Endothelial cell of umbilical vein (primary cell): ENCODE measurements at regions not wholly inside any gene's neighbourhood (a gene's known extent, or its start where the extent isn't known, plus 50 kb on each side); places are given as distances from the start of the nearest gene placed in this dataset.

Experiments
- BruUV-seq: library from RNA; stranded (reverse); fragments of 400-500 nt; replicated peaks from 2 replicates; lab custom pipeline; 2021; lab: Mats Ljungman, UMichigan
- CTCF ChIA-PET: fragments of 300-600, 350-600 bp; sonication (Branson Sonifier 250); formaldehyde crosslinking; loops from one replicate; lab custom pipeline; 2021; ENCODE audit warnings: antibody characterized with exemption, inconsistent platforms; lab: Charles Lee
- POLR2A ChIA-PET: fragments of 300-600, 350-600 bp; sonication (Branson Sonifier 250); formaldehyde crosslinking; loops from one replicate; lab custom pipeline; 2021; ENCODE audit warnings: antibody characterized with exemption, inconsistent platforms; lab: Charles Lee
- DNase-seq: peaks from one replicate; pipeline ENCODE4 v3.0.0-alpha.2; 2011; ENCODE audit warnings: low read depth, low spot score
- FAIRE-seq: peaks from 2 replicates; lab custom pipeline; 2011; peaks lifted over from hg19 to GRCh38; lab: Jason Lieb, UNC
- H2AFZ ChIP-seq: 2 replicates; pipeline ENCODE4 v1.6.0; 2012; ENCODE audit warnings: low read depth, low read length, control low read depth, inconsistent platforms
- H3K27ac ChIP-seq: 2 replicates; pipeline ENCODE4 v1.5.1; 2011; ENCODE audit warnings: low read depth, mild to moderate bottlenecking, control low read depth, low read length, moderate library complexity; ENCODE audit not compliant: insufficient read depth
- H3K27me3 ChIP-seq, 2 experiments: 2 replicates each; pipeline versions ENCODE4 v1.6.0 to v1.6.1; 2011; ENCODE audit warnings: low read length in 2 of 2, mixed read lengths in 1 of 2; ENCODE audit not compliant: control insufficient read depth in 2 of 2, insufficient read depth in 2 of 2
- H3K36me3 ChIP-seq, 2 experiments: 2 replicates in 1 of 2; 3 replicates in 1 of 2; pipeline ENCODE4 v1.5.1; 2011; ENCODE audit warnings: low read length in 2 of 2, mild to moderate bottlenecking in 1 of 2, moderate library complexity in 1 of 2; ENCODE audit not compliant: control insufficient read depth in 2 of 2, insufficient read depth in 2 of 2; ENCODE audit errors: extremely low read depth in 1 of 2
- H3K4me1 ChIP-seq: 3 replicates; pipeline ENCODE4 v1.5.1; 2011; ENCODE audit warnings: mild to moderate bottlenecking, low read length; ENCODE audit not compliant: control insufficient read depth, insufficient read depth; ENCODE audit errors: extremely low read depth
- H3K4me2 ChIP-seq: 2 replicates; pipeline ENCODE4 v1.6.1; 2011; ENCODE audit warnings: low read length, control low read depth, mixed read lengths; ENCODE audit not compliant: insufficient read depth
- H3K4me3 ChIP-seq, 3 experiments: fragments of 200-600 bp in 1 of 3; sonication (generic), shearing (Covaris generic) in 1 of 3; replicated peaks in 1 of 3; 2 replicates each; pipeline ENCODE4 v1.5.1; 2011 to 2016; ENCODE audit warnings: control low read depth in 3 of 3, low read length in 3 of 3, mild to moderate bottlenecking in 2 of 3, inconsistent platforms in 1 of 3, low read depth in 1 of 3, moderate library complexity in 1 of 3; ENCODE audit not compliant: insufficient read depth in 1 of 3
- H3K79me2 ChIP-seq: 2 replicates; pipeline ENCODE4 v1.6.0; 2012; ENCODE audit warnings: low read length, inconsistent platforms; ENCODE audit not compliant: control insufficient read depth, insufficient read depth
- H3K9ac ChIP-seq: replicated peaks from 2 replicates; pipeline ENCODE3; 2011; ENCODE audit warnings: low read length, control low read depth; ENCODE audit not compliant: insufficient read depth; ENCODE audit errors: extremely low read depth
- H3K9me1 ChIP-seq: replicated peaks from 3 replicates; pipeline ENCODE4 v1.6.0; 2011; ENCODE audit warnings: mild to moderate bottlenecking, low read length; ENCODE audit not compliant: control insufficient read depth, insufficient read depth; ENCODE audit errors: extremely low read depth
- H3K9me3 ChIP-seq: replicated peaks from 2 replicates; pipeline ENCODE4 v1.5.1; 2012; ENCODE audit warnings: low read length, inconsistent platforms; ENCODE audit not compliant: control insufficient read depth, insufficient read depth
- H4K20me1 ChIP-seq: replicated peaks from 2 replicates; pipeline ENCODE3; 2011; ENCODE audit warnings: mild to moderate bottlenecking, low read length; ENCODE audit not compliant: control insufficient read depth, insufficient read depth; ENCODE audit errors: extremely low read depth
- CTCF ChIP-seq, 2 donors: IDR thresholded peaks; 1 replicate in 1 of 2; 2 replicates in 1 of 2; pipeline ENCODE4 v1.5.1; 2011; ENCODE audit warnings: low read length in 2 of 2, mild to moderate bottlenecking in 2 of 2, moderate library complexity in 2 of 2, control low read depth in 1 of 2, inconsistent platforms in 1 of 2, low read depth in 1 of 2; ENCODE audit not compliant: insufficient read depth in 1 of 2; ENCODE audit errors: extremely low read depth in 1 of 2
- EZH2 ChIP-seq: IDR thresholded peaks from 2 replicates; pipeline ENCODE4 v1.6.1; 2012; ENCODE audit warnings: borderline replicate concordance, low read depth, mild to moderate bottlenecking, moderate library complexity, low read length, inconsistent platforms; ENCODE audit not compliant: severe bottlenecking
- FOS ChIP-seq: IDR thresholded peaks from 2 replicates; pipeline ENCODE4 v1.6.1; 2011; ENCODE audit warnings: mild to moderate bottlenecking, low read length, moderate library complexity, borderline replicate concordance; ENCODE audit not compliant: insufficient read depth
- GATA2 ChIP-seq: IDR thresholded peaks from 2 replicates; pipeline ENCODE4 v1.7.0; 2011; ENCODE audit warnings: low read depth, mild to moderate bottlenecking, moderate library complexity, mixed read lengths, low read length; ENCODE audit not compliant: insufficient read length, insufficient read depth
- JUN ChIP-seq: IDR thresholded peaks from 2 replicates; pipeline ENCODE4 v1.6.1; 2011; ENCODE audit warnings: borderline replicate concordance, low read depth; ENCODE audit not compliant: insufficient read length, insufficient read depth
- MYC ChIP-seq: IDR thresholded peaks from one replicate; pipeline ENCODE4 v1.6.1; 2011; ENCODE audit warnings: mild to moderate bottlenecking, low read depth, low read length
- POLR2A ChIP-seq: IDR thresholded peaks from 2 replicates; pipeline ENCODE4 v1.6.1; 2012; ENCODE audit warnings: low read depth, mild to moderate bottlenecking, control low read depth, low read length
- POLR2AphosphoS5 ChIP-seq: IDR thresholded peaks from 2 replicates; pipeline ENCODE4 v1.6.1; 2012; ENCODE audit warnings: low read depth, mild to moderate bottlenecking, control low read depth, low read length, moderate library complexity; ENCODE audit not compliant: insufficient read depth
- dilution Hi-C: fragments of 300-500 bp; cut with MboI; formaldehyde crosslinking; loops from one replicate; pipeline ENCODE4 v1.15.0; 2019; ENCODE audit warnings: low sequenced_read_pairs; ENCODE audit not compliant: extremely low pct_ligation_motif_present
- intact Hi-C: fragments of 100-400 bp; cut with micrococcal nuclease; formaldehyde crosslinking; loops from one replicate; pipeline ENCODE4 v1.10.0; 2022
- TF ChIP-seq, protein P1 (sequence below): IDR thresholded peaks from 2 replicates; pipeline ENCODE4 v1.6.1; 2011; ENCODE audit not compliant: insufficient read depth, insufficient read length

- dilution Hi-C loops (no loop called here), intact Hi-C loops (no loop called here)
- H3K27me3 ChIP-seq, result no peaks in the 10 kb centered on the region
- FAIRE-seq (no peak), DNase-seq (no peak)
- H3K4me3 ChIP-seq, result no peak overlapping the region
- no peak overlapping the region for H3K9ac ChIP-seq
- H3K4me2 ChIP-seq, result no peak overlapping the region
- no peaks in the 10 kb centered on the region for H3K4me1 ChIP-seq
- BruUV-seq, result no TSS peak
- TF ChIP-seq CTCF (IDR thresholded peaks at IDR 0.05; ENCODE audit: extremely low read depth in 1 of 2, insufficient read depth in 1 of 2, low read depth in 1 of 2, low read length in 2 of 2) (no peak), MYC (no peak), EZH2 (no peak), GATA2 (no peak), JUN (no peak), FOS (no peak), POLR2AphosphoS5 (no peak), POLR2A (no peak)
- TF ChIP-seq, protein P1, sequence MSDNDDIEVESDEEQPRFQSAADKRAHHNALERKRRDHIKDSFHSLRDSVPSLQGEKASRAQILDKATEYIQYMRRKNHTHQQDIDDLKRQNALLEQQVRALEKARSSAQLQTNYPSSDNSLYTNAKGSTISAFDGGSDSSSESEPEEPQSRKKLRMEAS, result no peak
- H3K36me3 ChIP-seq, result no peaks in the 10 kb centered on the region
- POLR2A ChIA-PET, result no interaction called here
- peaks cover 3% of the 10 kb centered on the region for H3K9me3 ChIP-seq
- no peak overlapping the region for H2AFZ ChIP-seq
- CTCF ChIA-PET, result no interaction called here
- H4K20me1 ChIP-seq, result no peaks in the 10 kb centered on the region
- H3K9me1 ChIP-seq, result no peaks in the 10 kb centered on the region
- H3K79me2 ChIP-seq, result no peaks in the 10 kb centered on the region
- H3K27ac ChIP-seq, result no peak overlapping the region
Observed at GRCh38 chr14:40476005-40476404, 1043.8 kb upstream of the FBXO33 start.
